Colonic mucosa (tissue), 4 donors: ENCODE measurements at regions not wholly inside any gene's neighbourhood (a gene's known extent, or its start where the extent isn't known, plus 50 kb on each side); places are given as distances from the start of the nearest gene placed in this dataset.

Experiments used
- DNase-seq: peaks from one replicate; pipeline ENCODE4 v3.0.0-alpha.2; 2020
- H3K27ac ChIP-seq: fragments of 200-600 bp; one replicate; pipeline ENCODE4 v1.8.0; 2021
- H3K27me3 ChIP-seq: fragments of 200-600 bp; one replicate; pipeline ENCODE4 v1.8.0; 2021
- H3K36me3 ChIP-seq: fragments of 200-600 bp; one replicate; pipeline ENCODE4 v1.8.0; 2021
- H3K4me1 ChIP-seq: fragments of 200-600 bp; one replicate; pipeline ENCODE4 v1.8.0; 2021; ENCODE audit warnings: mild to moderate bottlenecking
- H3K4me3 ChIP-seq: fragments of 200-600 bp; one replicate; pipeline ENCODE4 v1.8.0; 2021
- H3K9ac ChIP-seq, 2 donors: one replicate each; pipeline ENCODE4 v1.7.0; 2013; ENCODE audit warnings: control low read depth in 2 of 2, low read depth in 2 of 2, low read length in 2 of 2
- H3K9me3 ChIP-seq: fragments of 200-600 bp; one replicate; pipeline ENCODE4 v1.8.0; 2021
- intact Hi-C: fragments of 100-400 bp; cut with DNase I; formaldehyde crosslinking; loops from one replicate; pipeline ENCODE4 v1.14.1; 2022
- TF ChIP-seq, protein P1 (sequence below): fragments of 200-600 bp; IDR thresholded peaks from one replicate; pipeline ENCODE4 v1.8.0; 2022; ENCODE audit warnings: antibody characterized with exemption, mild to moderate bottlenecking
- donor health status: healthy.
- donor health status: DM: no; HTN: no; CAD: no.
- donor health status: DM: no; HTN: no; CAD: no.

DNA sequence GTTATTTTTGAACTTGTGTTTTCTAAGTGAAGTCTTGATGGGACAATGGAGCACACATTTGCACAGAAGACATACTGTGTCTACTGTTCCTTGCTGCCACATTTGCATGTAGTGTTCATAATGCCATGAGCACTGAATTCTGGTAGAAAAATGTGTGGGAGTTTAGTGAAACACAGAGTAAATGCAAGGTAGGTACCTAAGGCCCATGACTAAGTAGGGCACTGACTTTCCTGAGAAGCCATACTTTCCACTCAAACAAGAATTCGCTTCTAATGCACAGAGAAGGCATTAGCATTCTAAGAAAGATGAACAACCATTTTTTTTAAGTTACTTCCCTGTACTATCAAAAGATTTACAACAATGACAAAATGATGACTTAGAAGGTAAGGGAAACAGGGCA, 282.2 kb downstream of the MAN2A1 start:
- no peak overlapping the region for H3K4me3 ChIP-seq
- H3K9ac ChIP-seq: no peak overlapping the region
- H3K27ac ChIP-seq: no peak overlapping the region
- no peaks in the 10 kb centered on the region for H3K4me1 ChIP-seq
- TF ChIP-seq, protein P1, sequence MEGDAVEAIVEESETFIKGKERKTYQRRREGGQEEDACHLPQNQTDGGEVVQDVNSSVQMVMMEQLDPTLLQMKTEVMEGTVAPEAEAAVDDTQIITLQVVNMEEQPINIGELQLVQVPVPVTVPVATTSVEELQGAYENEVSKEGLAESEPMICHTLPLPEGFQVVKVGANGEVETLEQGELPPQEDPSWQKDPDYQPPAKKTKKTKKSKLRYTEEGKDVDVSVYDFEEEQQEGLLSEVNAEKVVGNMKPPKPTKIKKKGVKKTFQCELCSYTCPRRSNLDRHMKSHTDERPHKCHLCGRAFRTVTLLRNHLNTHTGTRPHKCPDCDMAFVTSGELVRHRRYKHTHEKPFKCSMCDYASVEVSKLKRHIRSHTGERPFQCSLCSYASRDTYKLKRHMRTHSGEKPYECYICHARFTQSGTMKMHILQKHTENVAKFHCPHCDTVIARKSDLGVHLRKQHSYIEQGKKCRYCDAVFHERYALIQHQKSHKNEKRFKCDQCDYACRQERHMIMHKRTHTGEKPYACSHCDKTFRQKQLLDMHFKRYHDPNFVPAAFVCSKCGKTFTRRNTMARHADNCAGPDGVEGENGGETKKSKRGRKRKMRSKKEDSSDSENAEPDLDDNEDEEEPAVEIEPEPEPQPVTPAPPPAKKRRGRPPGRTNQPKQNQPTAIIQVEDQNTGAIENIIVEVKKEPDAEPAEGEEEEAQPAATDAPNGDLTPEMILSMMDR: no peak
- H3K27me3 ChIP-seq: no peaks in the 10 kb centered on the region
- no peaks in the 10 kb centered on the region for H3K36me3 ChIP-seq
- intact Hi-C loops: no loop called here
- H3K9me3 ChIP-seq: no peaks in the 10 kb centered on the region
- no peak for DNase-seq

DNA sequence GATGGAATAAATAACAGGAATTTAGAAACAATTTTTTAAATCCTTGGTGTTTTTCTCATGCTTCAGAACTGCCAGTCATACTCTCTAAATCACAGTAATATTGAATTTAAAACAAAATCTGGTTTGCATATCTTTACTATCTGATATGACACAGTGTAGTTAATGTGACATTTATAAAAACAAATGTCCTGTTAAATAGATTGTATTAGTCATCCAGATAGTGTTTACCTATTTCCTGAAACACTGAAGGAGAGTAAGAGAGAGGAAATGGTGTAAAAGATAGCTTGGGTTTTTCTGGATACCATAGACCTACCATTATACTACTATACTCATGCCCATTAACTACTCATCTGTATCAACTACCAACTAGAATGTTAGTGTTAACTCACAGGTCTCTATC, 292.3 kb downstream of the MAN2A1 start:
- H3K27me3 ChIP-seq: no peaks in the 10 kb centered on the region
- H3K36me3 ChIP-seq: no peaks in the 10 kb centered on the region
- no peaks in the 10 kb centered on the region for H3K4me1 ChIP-seq
- no peak overlapping the region for H3K9ac ChIP-seq
- no peak overlapping the region for H3K27ac ChIP-seq
- intact Hi-C loops: no loop called here
- DNase-seq: no peak
- no peak overlapping the region for H3K4me3 ChIP-seq
- TF ChIP-seq, protein P1: no peak
- H3K9me3 ChIP-seq: no peaks in the 10 kb centered on the region

DNA sequence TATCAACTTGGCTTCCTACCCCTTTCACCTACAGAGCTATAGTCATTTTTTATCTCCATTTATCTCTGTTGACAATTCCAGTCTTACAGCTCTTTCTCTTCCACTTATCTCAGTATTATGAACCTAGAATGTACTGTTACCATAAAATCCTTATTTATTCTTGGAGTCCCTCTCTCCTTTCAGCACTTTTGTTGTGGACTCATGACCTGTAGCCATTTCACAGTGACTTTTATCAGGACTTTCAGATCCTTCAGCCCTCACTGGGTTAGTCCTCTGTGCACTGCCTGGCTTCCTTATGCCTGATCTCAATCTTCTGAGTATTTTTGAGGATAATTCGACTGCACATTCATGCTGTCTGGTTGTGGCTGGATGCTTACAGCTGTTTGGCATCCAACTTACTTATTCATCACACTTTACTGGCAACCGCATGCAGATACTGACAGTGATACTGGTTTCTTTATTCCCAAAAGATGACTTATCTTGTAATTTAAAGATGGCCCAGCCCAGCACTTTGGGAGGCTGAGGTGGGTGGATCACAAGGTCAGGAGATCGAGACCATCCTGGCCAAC, 293.3 kb downstream of the MAN2A1 start:
- Histone ChIP-seq H3K36me3 (no peaks in the 10 kb centered on the region), H3K9ac (no peak overlapping the region), H3K27me3 (no peaks in the 10 kb centered on the region), H3K4me1 (no peaks in the 10 kb centered on the region), H3K9me3 (no peaks in the 10 kb centered on the region), H3K27ac (no peak overlapping the region), H3K4me3 (no peak overlapping the region)
- DNase-seq: no peak
- intact Hi-C loops: no loop called here
- TF ChIP-seq, protein P1: no peak

DNA sequence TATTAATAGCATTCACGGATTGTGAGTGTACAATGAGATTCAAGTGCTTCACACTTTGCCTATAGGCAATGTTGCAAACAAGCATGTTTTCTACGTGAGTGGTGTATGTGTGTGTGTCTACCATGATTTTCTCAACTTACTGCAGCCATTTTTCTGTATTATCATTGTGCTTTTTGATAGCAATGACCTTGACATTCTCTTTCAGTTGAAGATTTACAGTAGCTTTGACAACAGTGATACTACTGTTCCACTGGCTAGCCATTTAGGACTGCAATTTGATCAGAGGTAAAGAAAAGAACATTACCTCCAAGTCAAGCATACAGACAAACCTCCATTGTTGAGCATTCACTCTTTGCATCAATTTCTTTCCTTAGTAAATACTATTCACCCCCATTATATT, 297.0 kb downstream of the MAN2A1 start:
- intact Hi-C loops: no loop called here
- Histone ChIP-seq H3K27me3 (no peaks in the 10 kb centered on the region), H3K9ac (no peak overlapping the region), H3K4me1 (no peaks in the 10 kb centered on the region), H3K9me3 (no peaks in the 10 kb centered on the region), H3K27ac (no peak overlapping the region), H3K36me3 (no peaks in the 10 kb centered on the region), H3K4me3 (no peak overlapping the region)
- TF ChIP-seq, protein P1: no peak
- DNase-seq: no peak

DNA sequence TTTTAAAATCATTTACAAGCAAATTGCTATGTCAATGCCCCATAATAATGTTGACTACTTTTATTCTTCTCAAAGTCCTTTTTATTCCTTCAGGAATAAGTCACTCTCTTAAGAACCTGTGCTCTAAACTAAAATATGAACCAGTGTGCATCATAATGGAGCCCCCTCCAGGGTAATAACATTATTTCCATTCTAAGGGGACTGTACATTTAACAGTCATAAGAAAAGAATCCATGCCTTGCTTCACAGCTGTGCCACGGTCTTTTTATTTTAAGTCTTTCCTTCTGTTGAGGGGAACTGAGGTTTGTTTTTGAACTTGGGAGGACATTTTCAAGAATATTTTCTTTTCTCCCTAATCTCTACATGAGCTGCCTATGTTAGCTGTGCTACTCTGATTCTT, 297.6 kb downstream of the MAN2A1 start:
- Histone ChIP-seq H3K9ac (no peak overlapping the region), H3K36me3 (no peaks in the 10 kb centered on the region), H3K4me3 (no peak overlapping the region), H3K4me1 (no peaks in the 10 kb centered on the region), H3K27ac (no peak overlapping the region), H3K9me3 (no peaks in the 10 kb centered on the region), H3K27me3 (no peaks in the 10 kb centered on the region)
- intact Hi-C loops: no loop called here
- no peak for DNase-seq
- TF ChIP-seq, protein P1: no peak
